SK-N-SH treated with all-trans-retinoic acid at 6 μM for 48 hours (cell line): ENCODE measurements at regions not wholly inside any gene's neighbourhood (a gene's known extent, or its start where the extent isn't known, plus 50 kb on each side); places are given as distances from the start of the nearest gene placed in this dataset.

Experiments used
- BACH2 ChIP-seq: fragments of 250-450 bp; sonication (Bioruptor Pico); IDR thresholded peaks from 2 replicates; pipeline ENCODE4 v1.9.0; 2021; ENCODE audit warnings: mild to moderate bottlenecking, borderline replicate concordance
- CSDC2 ChIP-seq: fragments of 250-450 bp; sonication (Bioruptor Pico); IDR thresholded peaks from 2 replicates; pipeline ENCODE4 v1.5.0; 2020; ENCODE audit warnings: mild to moderate bottlenecking, moderate library complexity
- ESRRG ChIP-seq: fragments of 250-450 bp; sonication (Bioruptor Pico); IDR thresholded peaks from 2 replicates; pipeline ENCODE4 v1.6.1; 2021; ENCODE audit warnings: mild to moderate bottlenecking
- ZFP3 ChIP-seq: fragments of 250-450 bp; sonication (Bioruptor Pico); IDR thresholded peaks from 2 replicates; pipeline ENCODE4 v1.5.0; 2020; ENCODE audit warnings: mild to moderate bottlenecking, moderate library complexity
- TF ChIP-seq, protein P1 (sequence below): fragments of 250-450 bp; sonication (Bioruptor Pico); IDR thresholded peaks from 2 replicates; pipeline ENCODE4 v1.5.1; 2021; ENCODE audit warnings: mild to moderate bottlenecking, moderate library complexity
- TF ChIP-seq, protein P2 (sequence below): fragments of 250-450 bp; sonication (Bioruptor Pico); IDR thresholded peaks from 2 replicates; pipeline ENCODE4 v1.8.0; 2021; ENCODE audit warnings: low read depth, mild to moderate bottlenecking, moderate library complexity, borderline replicate concordance
- TF ChIP-seq, protein P3 (sequence below): fragments of 250-450 bp; sonication (Bioruptor Pico); IDR thresholded peaks from 2 replicates; pipeline ENCODE4 v1.5.0; 2020; ENCODE audit warnings: mild to moderate bottlenecking, moderate library complexity

DNA sequence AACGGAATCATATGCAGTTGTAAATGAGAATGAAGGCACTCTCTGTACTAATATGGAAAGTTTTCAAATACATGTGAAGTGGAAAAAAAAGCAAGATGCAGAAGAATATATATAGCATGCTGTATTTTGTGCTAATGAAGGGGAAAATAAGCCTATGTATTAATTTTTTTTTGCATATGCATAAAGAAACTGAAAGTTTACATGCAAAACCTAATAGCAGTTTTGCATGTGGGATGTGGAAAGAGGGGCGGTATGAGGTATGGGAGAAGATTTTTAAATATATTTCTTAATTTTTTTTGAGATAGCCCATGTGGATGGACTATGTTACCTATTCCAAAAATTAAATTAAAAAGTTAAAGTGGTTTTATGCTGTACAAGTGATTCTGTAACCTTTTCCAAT is 83.7 kb upstream of the IL12B start:
- TF ChIP-seq ZFP3 = no peak
- no peak for TF ChIP-seq CSDC2
- TF ChIP-seq, protein P1, sequence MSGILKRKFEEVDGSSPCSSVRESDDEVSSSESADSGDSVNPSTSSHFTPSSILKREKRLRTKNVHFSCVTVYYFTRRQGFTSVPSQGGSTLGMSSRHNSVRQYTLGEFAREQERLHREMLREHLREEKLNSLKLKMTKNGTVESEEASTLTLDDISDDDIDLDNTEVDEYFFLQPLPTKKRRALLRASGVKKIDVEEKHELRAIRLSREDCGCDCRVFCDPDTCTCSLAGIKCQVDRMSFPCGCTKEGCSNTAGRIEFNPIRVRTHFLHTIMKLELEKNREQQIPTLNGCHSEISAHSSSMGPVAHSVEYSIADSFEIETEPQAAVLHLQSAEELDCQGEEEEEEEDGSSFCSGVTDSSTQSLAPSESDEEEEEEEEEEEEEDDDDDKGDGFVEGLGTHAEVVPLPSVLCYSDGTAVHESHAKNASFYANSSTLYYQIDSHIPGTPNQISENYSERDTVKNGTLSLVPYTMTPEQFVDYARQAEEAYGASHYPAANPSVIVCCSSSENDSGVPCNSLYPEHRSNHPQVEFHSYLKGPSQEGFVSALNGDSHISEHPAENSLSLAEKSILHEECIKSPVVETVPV (CRISPR knock-in tag) = no peak
- no peak for TF ChIP-seq ESRRG
- no peak for TF ChIP-seq BACH2 (CRISPR knock-in tag)
- TF ChIP-seq, protein P2, sequence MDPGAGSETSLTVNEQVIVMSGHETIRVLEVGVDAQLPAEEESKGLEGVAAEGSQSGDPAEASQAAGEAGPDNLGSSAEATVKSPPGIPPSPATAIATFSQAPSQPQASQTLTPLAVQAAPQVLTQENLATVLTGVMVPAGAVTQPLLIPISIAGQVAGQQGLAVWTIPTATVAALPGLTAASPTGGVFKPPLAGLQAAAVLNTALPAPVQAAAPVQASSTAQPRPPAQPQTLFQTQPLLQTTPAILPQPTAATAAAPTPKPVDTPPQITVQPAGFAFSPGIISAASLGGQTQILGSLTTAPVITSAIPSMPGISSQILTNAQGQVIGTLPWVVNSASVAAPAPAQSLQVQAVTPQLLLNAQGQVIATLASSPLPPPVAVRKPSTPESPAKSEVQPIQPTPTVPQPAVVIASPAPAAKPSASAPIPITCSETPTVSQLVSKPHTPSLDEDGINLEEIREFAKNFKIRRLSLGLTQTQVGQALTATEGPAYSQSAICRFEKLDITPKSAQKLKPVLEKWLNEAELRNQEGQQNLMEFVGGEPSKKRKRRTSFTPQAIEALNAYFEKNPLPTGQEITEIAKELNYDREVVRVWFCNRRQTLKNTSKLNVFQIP (CRISPR knock-in tag) = no peak
- TF ChIP-seq, protein P3, sequence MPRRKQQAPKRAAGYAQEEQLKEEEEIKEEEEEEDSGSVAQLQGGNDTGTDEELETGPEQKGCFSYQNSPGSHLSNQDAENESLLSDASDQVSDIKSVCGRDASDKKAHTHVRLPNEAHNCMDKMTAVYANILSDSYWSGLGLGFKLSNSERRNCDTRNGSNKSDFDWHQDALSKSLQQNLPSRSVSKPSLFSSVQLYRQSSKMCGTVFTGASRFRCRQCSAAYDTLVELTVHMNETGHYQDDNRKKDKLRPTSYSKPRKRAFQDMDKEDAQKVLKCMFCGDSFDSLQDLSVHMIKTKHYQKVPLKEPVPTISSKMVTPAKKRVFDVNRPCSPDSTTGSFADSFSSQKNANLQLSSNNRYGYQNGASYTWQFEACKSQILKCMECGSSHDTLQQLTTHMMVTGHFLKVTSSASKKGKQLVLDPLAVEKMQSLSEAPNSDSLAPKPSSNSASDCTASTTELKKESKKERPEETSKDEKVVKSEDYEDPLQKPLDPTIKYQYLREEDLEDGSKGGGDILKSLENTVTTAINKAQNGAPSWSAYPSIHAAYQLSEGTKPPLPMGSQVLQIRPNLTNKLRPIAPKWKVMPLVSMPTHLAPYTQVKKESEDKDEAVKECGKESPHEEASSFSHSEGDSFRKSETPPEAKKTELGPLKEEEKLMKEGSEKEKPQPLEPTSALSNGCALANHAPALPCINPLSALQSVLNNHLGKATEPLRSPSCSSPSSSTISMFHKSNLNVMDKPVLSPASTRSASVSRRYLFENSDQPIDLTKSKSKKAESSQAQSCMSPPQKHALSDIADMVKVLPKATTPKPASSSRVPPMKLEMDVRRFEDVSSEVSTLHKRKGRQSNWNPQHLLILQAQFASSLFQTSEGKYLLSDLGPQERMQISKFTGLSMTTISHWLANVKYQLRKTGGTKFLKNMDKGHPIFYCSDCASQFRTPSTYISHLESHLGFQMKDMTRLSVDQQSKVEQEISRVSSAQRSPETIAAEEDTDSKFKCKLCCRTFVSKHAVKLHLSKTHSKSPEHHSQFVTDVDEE = no peak
